DMS 273 treated with DMSO at 0.1 percent for 48 hours (cell line): ENCODE measurements at regions not wholly inside any gene's neighbourhood (a gene's known extent, or its start where the extent isn't known, plus 50 kb on each side); places are given as distances from the start of the nearest gene placed in this dataset.

ENCODE experiments used
- DNase-seq: peaks from one replicate; lab custom pipeline; 2025; lab: John Stamatoyannopoulos, UW

- no peak for DNase-seq
Measured at GRCh38 chr20:57056651-57057050, 209.8 kb downstream of the BMP7 start.

DNA sequence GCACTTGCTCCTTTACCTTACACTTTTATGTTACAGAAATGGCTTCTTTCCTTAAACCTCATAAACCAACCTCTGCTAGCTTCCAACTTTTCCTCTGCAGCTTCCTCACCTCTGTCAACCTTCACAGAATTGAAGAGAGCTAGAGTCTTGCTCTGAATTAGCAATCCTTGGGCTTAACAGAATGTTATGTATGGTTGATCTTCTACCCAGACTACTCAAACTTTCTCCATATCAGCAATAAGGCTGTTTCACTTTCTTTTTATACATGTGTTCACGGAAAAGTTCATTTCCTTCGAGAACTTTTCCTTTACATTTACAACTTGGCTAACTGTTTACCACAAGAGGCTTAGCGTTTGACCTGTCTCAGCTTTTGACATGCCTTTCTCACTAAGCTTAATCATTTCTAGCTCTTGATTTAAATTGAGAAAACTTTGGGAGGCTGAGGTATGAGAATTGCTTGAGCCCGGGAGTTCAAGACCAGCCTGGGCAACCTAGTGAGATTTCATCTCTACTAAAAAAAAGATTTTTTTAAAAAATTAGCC, 207.3 kb downstream of the BMP7 start:
- no peak for DNase-seq

GRCh38 chr20:57060407-57061050, 205.9 kb downstream of the BMP7 start:
- no peak for DNase-seq

DNA sequence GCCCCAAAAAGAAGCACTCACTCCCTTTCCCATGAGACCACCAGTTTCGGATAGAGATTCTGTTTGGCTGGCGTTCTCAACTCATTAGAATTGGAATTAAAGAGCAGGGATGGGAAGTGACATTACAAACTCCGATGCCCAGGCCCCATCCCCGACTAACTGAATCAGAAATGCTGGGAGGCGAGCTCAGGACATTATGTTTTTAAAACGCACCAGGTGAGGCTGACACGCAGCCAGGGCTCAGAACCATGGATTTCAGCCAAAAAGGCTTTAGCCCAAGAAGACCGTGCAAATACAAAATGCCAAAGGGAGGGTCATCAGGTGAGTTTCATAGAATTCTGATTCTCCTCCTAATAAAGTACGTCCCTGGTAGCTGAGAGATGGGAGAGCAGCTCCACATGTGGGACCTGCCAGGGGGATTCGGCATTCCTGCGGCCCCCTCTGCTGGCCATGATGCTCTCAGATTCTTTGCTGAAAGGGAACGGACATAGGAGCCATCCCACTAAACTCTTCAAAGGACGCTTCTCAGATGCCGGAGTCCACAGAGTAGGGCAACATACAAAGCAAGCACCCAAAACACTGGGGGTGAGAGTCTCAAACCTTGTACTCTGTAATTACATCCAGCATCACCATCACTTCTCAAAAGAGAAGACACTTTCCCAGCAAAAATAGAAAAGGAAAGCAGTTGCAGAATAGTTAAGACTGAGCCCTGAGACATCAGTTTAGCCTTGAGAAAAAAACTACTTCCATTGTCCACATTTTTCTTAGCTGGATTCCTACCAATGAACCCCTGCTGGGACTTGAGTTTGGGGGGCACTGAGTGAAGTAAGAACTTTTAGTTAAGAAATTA, 205.2 kb downstream of the BMP7 start:
- no peak for DNase-seq

- no peak for DNase-seq
Measured at GRCh38 chr20:57062241-57062640, 204.2 kb downstream of the BMP7 start.

GRCh38 chr20:57062696-57063270, 203.7 kb downstream of the BMP7 start:
- DNase-seq: no peak

DNA sequence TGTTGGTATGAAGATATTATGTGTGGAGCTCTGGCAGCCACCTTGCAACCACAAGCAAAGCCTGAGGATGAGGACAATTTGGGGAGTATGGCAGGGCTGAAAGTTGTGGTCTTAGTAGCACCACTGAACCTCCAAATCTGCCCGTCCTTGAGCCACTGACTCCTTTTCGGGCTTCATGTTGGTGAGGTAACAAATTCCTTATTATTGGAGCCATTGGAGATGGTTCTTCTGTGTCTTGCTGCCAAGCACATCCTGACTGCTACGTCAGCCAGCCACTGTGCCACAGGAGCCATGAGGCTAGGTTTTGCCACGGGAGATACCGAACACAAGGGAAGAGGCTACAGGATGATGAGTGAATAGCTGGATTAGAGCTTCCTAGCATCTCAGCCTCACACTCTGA, 201.6 kb downstream of the BMP7 start:
- DNase-seq: no peak

- DNase-seq: no peak
Measured at GRCh38 chr20:57065646-57066045, 200.8 kb downstream of the BMP7 start.

DNA sequence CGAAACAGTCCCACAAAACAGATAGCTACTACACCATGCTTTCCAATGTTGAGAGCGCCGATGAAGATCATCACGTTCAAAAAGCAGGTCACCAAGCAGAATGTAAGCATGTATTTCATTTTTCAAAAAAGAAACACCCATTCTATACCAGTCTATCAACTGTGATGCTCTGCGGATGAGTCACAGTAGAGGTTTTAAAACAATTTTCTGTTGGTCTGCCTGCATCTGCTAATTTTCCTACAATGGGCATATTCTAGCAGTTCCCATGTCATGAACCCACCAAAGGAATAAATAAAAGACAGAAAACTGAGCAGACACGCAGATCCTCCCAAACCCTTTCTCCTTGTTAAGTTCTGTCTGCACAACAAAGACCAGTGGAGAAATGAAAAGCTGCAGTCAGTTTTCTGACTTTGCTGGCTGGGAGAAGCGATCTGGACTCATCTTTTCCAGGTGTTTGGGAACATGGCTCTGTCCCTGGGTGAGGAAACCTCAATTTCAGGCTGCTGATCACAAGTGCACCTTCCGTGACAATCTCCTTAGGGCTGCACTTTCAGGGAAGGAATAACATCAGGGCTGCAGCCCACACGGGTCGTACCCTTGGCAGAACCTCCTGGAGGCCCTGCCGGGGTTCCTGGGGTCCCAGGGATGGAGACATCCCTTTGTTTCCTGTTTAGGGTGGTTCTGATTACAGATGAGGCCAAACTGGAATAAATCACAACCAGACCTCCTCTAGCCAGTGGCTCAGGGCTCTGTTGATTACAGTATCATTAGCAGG, 200.1 kb downstream of the BMP7 start:
- no peak for DNase-seq

DNA sequence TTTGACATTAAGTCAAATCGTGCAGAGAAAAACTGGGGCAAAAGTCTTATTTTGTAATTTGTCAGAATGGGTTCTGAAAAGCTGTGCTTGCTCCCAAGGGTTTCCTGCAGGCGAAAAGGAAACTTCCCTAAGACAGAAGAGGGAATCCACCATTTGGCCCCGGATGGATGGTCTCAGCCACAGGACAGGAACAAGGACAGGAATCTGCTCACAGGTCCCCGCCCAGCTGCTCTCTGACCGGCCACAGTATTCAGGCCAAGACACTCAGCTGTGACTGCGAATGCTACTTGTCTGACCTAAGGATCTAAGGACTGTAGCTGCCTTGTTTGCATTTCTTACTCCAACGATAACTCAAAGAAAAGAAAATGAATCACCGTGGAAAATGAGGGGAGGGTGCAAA, 197.0 kb downstream of the BMP7 start:
- DNase-seq: no peak

DNA sequence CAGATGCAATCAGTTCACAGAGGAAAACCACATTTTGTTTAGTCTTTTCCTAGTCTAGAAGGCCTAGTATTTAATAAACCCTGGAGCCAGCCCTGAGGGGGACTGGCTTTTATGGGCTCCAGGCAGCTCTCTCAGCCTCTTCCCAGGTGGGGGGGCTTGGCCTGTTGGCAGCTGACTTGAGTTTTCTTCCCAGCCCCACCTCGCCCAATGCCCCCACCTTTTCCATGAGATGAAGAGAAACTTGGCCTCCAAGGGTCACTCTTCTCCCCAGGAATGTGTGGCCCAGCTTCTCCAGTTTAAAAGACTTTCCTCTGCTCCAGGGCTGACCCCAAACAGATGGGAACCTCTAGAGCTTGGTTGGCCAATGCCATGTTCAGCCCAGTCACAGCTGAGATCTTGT, 196.1 kb downstream of the BMP7 start:
- no peak for DNase-seq

- no peak for DNase-seq
Measured at GRCh38 chr20:57071283-57071731, 195.1 kb downstream of the BMP7 start.

- DNase-seq: no peak
Measured at GRCh38 chr20:57071954-57072583, 194.4 kb downstream of the BMP7 start.

- DNase-seq: no peak
Measured at GRCh38 chr20:57073402-57073801, 193.0 kb downstream of the BMP7 start.

GRCh38 chr20:57074386-57074785, 192.1 kb downstream of the BMP7 start:
- DNase-seq: no peak

DNA sequence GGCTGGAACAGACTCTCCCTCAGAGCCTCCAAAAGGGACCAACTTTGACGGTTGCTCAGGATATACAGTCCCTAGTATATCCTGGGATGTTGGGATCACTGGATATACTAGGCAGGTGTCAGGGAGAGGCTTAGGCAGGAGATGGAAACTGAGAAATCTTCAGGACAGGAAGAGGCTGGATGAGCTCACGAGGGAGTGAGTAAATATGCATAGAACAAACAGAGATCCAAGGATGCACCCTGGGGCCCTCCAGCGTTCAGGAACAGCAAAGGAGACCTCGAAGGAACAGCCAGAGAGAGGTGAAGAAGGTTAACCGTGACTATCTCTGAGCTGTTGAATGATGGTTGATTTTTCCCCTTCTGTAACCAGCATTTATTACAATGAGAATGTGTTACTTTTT, 191.3 kb downstream of the BMP7 start:
- DNase-seq: no peak

- no peak for DNase-seq
Measured at GRCh38 chr20:57075603-57076002, 190.8 kb downstream of the BMP7 start.

DNA sequence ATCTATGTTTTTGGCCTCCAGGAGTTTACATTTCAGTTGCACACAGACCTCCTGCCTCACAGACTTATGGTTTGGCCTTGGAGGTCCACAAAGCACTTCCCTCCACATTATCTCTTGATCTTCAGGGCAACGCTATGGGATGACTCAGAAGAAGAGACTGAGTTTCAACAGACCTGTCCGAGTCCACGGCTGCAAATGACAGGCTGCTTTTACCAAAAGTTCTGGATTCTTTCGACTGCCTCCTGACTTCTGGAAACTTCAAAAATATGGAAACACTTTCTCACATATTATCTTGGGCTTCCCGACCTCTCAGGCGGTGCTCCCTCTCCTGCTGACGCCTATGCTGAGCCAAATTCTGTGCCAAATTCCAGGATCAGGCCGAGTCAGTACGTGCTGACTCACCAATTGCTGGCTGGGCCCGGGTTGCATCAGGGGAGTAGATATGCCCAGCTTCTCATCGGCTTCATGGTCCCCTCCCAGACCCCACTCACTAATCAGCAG, 190.2 kb downstream of the BMP7 start:
- no peak for DNase-seq

DNA sequence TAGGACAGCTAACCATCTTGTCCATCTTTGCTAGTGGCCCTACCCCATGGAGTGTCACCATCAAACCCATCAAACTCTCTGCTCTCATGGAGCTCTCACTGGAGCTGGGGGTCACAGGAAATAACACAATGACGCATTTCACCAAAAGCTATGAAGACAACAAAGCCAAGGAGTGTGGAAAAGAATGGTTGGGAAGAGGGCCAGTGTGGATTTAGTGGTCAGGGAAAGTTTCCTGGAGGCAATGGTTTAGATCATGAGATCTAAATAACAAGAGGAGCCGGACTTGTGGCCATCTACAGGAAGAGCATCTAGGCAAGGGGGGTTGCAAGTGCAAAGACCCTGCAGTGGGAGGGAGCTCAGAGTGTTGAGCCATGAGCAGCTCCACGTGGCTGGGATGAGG, 189.5 kb downstream of the BMP7 start:
- no peak for DNase-seq

DNA sequence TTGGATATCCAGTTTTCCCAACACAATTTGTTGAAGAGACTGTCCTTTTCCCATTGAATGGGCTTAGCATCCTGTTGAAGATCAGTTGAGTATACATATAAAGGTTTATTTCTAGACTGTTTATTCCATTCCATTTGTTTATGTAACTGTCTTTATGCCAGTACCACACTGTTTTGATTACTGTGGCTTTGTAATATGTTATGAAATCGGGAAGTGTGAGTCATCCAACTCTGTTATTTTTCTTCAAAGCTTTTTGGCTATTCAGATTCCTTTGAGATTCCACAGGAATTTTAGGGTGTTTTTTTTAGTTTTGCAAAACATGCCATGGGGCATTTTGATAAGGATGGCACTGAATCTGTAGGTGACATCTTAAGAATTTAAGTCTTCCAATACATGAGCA, 188.3 kb downstream of the BMP7 start:
- no peak for DNase-seq
